Esophagus (tissue), 2 donors: ENCODE measurements at regions not wholly inside any gene's neighbourhood (a gene's known extent, or its start where the extent isn't known, plus 50 kb on each side); places are given as distances from the start of the nearest gene placed in this dataset.

Experiments used
- H3K27ac ChIP-seq, 2 donors: one replicate each; pipeline ENCODE4 v1.5.1; 2013; ENCODE audit warnings: low read depth in 2 of 2, mild to moderate bottlenecking in 2 of 2, inconsistent platforms in 1 of 2, low read length in 1 of 2, moderate library complexity in 1 of 2
- H3K27me3 ChIP-seq, 2 donors: one replicate each; pipeline ENCODE4 v1.6.1; 2013; ENCODE audit warnings: low read length in 2 of 2, control low read depth in 1 of 2, mild to moderate bottlenecking in 1 of 2; ENCODE audit not compliant: insufficient read depth in 2 of 2, control insufficient read depth in 1 of 2
- H3K36me3 ChIP-seq, 2 donors: one replicate each; pipeline ENCODE4 v1.6.1; 2013; ENCODE audit warnings: low read length in 1 of 2; ENCODE audit not compliant: control insufficient read depth in 2 of 2, insufficient read depth in 2 of 2
- H3K4me1 ChIP-seq, 2 donors: one replicate each; pipeline ENCODE4 v1.6.1; 2013; ENCODE audit warnings: low read length in 1 of 2; ENCODE audit not compliant: control insufficient read depth in 2 of 2, insufficient read depth in 2 of 2
- H3K4me3 ChIP-seq, 2 donors: one replicate each; pipeline ENCODE4 v1.5.1; 2013; ENCODE audit warnings: low read length in 2 of 2, mild to moderate bottlenecking in 2 of 2, low read depth in 1 of 2, moderate library complexity in 1 of 2
- H3K9me3 ChIP-seq, 2 donors: one replicate each; pipeline ENCODE4 v1.6.1; 2013; ENCODE audit warnings: mild to moderate bottlenecking in 2 of 2, low read depth in 1 of 2, low read length in 1 of 2, moderate library complexity in 1 of 2; ENCODE audit not compliant: control insufficient read depth in 2 of 2, insufficient read depth in 1 of 2
- WGBS, 2 donors: extraction: QIAGEN DNeasy Blood & Tissue Kit; methylation state at CpG; one replicate each; pipeline ENCODE4 v1.1.7; 2013; 5-methylcytosine and 5-hydroxymethylcytosine counted together
- donor health status: healthy with polysubstance abuse.
- donor health status: Bipolar disorder and iron deficiency.

DNA sequence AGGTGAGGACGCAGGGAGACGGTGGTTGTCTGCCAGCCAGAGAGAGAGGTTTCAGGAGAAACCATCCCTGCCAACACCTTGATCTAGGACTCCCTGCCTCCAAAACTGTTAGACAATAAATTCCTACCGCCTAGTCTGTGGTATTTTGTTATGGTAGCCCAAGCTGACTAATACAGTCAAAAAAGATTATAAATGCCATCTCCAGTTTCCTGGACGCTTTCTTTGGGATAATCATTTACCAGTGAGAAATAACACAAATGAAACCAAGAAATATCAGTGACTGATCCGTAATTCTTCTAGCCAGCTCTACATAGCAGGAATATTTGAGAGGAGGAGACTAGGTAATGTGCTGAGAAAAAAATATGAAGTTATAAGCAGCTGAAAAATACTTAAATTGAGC is 707.8 kb upstream of the LMCD1 start:
- Histone ChIP-seq H3K4me3 (no peak overlapping the region), H3K36me3 (no peaks in the 10 kb centered on the region), H3K27ac (no peak overlapping the region), H3K4me1 (no peaks in the 10 kb centered on the region), H3K27me3 (no peaks in the 10 kb centered on the region), H3K9me3 (no peaks in the 10 kb centered on the region)
- 79 to 85% methylated on average over 5 of the region's 5 CpGs for WGBS, 2 donors

DNA sequence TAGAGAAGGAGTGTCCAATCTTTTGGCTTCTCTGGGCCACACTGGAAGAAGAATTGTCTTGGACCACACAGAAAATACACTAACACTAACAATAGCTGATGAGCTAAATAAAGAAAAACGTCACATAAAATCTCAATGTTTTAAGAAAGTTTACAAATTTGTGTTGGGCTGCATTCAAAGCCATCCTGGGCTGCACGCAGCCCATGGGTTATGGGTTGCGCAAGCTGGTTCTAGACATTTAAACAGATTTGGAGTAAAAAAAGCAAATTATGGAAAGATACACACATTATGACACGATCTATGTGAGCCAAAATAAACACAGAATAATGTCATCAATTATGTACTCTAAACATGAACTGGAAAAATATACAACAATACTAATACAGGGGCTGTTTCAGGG is 703.3 kb upstream of the LMCD1 start:
- H3K27ac ChIP-seq, result no peak overlapping the region
- WGBS, 2 donors, result 49 to 62% methylated on average over 4 of the region's 4 CpGs
- H3K4me3 ChIP-seq, result no peak overlapping the region
- no peaks in the 10 kb centered on the region for H3K4me1 ChIP-seq
- no peaks in the 10 kb centered on the region for H3K27me3 ChIP-seq
- no peaks in the 10 kb centered on the region for H3K36me3 ChIP-seq
- H3K9me3 ChIP-seq, result no peaks in the 10 kb centered on the region

DNA sequence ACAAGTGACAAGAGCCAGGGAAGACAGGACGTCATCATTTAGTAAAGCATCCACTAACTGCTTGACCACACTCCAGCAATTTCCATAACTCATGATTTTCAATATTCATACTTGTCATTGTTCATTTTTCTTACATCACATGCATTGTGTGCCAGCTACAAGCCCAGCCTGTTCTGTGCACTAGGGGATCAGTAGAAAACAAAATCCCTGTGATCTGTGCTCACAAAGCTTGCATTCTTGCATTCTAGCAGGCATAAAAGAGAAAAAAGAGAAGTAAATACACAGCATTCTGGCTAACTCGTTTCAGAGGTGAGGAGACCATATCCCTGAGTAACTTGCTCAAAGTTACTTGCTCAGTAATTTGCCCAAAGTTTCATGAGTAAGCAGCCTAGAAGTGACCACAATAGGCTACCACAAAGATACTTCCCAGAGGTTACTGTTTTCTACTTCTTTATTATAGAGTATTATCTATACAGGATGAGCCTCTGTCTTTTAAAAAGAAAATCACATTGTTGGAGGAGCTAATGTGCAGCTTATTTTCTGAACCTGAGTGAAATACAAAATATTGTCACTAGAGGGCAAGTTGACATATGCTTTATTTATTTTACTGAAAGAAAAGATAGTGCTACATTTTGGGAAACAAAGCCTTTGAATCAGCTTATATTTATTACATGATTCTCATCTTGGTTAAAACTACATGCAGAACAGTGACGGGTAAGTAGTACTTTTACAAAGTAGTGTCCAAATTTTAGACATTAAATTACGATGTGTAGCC is 701.4 kb upstream of the LMCD1 start:
- H3K36me3 ChIP-seq, result no peaks in the 10 kb centered on the region
- H3K27me3 ChIP-seq, result no peaks in the 10 kb centered on the region
- no peaks in the 10 kb centered on the region for H3K4me1 ChIP-seq
- WGBS, 2 donors, result 49 to 51% methylated on average over 4 of the region's 4 CpGs
- no peak overlapping the region for H3K4me3 ChIP-seq
- H3K9me3 ChIP-seq, result no peaks in the 10 kb centered on the region
- H3K27ac ChIP-seq, result no peak overlapping the region

DNA sequence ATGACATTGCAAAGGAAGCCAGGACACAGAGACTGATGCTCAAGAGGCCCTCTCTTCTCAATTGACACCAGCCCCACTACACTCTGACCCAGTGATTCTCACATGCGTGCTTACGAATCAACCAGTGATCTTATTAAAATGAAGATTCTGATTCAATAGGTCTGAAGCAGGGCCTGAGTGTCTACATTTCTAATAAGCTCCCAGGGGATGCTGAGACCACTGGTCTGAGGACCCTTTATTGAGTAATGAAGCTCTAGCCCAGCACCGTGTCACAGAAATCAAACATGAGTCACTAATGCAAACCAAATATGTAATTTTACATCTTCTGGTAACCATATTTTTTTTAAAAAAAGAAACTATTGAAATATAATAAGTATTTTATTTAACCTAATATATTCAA is 689.1 kb upstream of the LMCD1 start:
- no peaks in the 10 kb centered on the region for H3K4me1 ChIP-seq
- WGBS, 2 donors, result 91 to 94% methylated on average over 3 of the region's 3 CpGs
- no peaks in the 10 kb centered on the region for H3K27me3 ChIP-seq
- no peaks in the 10 kb centered on the region for H3K36me3 ChIP-seq
- H3K9me3 ChIP-seq, result no peaks in the 10 kb centered on the region
- no peak overlapping the region for H3K4me3 ChIP-seq
- H3K27ac ChIP-seq, result no peak overlapping the region

DNA sequence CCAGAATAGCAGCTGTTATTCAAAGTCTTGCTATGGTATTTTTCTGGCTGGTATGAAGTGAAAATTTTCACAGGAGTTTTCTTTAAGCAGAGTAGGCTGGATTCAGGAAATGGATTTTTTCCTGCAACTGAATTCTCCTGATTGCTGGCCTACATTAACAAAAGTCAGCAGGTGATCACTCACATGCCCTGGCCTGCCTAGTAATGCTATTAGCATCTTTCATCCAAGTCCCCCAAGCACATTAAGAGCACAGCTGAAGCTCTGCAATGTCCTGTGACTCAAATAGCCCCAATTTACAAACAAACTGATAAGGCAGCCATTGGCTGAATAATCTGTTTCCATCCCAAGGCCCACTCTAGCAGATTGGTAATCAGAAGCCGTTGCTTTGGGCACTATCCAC is 688.3 kb upstream of the LMCD1 start:
- no peaks in the 10 kb centered on the region for H3K9me3 ChIP-seq
- no peak overlapping the region for H3K4me3 ChIP-seq
- H3K27me3 ChIP-seq, result no peaks in the 10 kb centered on the region
- H3K27ac ChIP-seq, result no peak overlapping the region
- H3K4me1 ChIP-seq, result no peaks in the 10 kb centered on the region
- no peaks in the 10 kb centered on the region for H3K36me3 ChIP-seq
- 34 to 64% methylated on average over 1 of the region's 1 CpG for WGBS, 2 donors

DNA sequence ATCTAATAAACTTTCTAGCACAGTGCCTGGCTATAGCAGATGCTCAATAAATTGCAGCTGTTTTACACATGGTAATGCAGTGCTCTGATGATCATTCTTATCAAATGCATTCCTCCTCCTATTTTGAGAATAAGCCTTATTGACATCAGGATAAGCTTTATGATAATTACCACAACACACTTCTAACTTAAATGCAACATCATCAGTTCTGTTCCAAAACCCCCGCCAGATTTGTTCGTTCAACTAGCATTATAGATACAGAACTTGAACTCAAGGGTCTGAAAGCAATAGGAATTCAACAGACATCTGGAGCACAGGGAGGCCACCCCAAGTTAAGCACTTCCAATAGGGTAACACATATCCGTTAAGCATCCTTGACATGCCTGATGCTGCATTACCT is 684.4 kb upstream of the LMCD1 start:
- Histone ChIP-seq H3K27ac (no peak overlapping the region), H3K4me1 (no peaks in the 10 kb centered on the region), H3K27me3 (no peaks in the 10 kb centered on the region), H3K4me3 (no peak overlapping the region), H3K9me3 (no peaks in the 10 kb centered on the region), H3K36me3 (no peaks in the 10 kb centered on the region)
- WGBS, 2 donors, result 94 to 95% methylated on average over 3 of the region's 3 CpGs

DNA sequence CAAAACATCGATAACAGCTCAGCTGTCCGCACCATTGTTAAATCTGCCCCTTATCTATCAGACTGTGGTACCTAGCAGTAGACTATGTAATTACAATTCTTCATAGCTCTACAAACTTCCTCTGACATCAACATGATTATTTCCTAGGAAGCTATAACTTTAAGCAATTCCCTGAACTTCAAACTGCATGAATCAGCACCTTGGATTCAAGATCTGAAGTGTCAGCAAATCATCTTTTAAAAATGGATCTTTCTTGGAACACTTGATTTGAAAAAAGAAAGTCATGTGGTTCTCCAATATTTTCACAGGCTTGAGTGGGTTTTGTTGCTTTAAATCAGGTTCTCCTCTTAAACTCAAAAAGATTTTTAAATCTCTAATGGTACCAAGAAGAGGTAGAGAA is 680.7 kb upstream of the LMCD1 start:
- Histone ChIP-seq H3K36me3 (no peaks in the 10 kb centered on the region), H3K4me3 (no peak overlapping the region), H3K4me1 (no peaks in the 10 kb centered on the region), H3K27ac (no peak overlapping the region), H3K9me3 (peaks cover 10% of the 10 kb centered on the region in 2 donors), H3K27me3 (no peaks in the 10 kb centered on the region)
- 94 to 96% methylated on average over 2 of the region's 2 CpGs for whole genome bisulfite sequencing, 2 donors

DNA sequence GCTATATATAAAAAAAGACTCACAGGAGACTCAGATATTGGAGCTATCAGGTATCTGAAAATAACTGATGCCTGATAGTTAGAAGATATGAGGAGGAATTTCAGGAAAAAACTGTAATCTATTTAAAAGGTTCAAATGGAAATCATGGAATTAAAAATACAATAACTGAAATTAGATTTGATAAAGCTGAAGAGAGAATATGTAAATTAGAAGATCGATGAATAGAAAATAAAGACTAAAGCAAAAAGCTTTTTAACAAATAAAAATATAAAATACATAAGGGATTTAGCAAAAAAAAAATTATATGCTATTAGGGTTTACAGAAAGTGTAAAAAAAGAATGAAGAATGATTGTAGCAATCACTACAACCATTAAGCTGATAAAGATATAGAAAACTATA is 679.8 kb upstream of the LMCD1 start:
- Histone ChIP-seq H3K27me3 (no peaks in the 10 kb centered on the region), H3K27ac (no peak overlapping the region), H3K4me3 (no peak overlapping the region), H3K4me1 (no peaks in the 10 kb centered on the region), H3K9me3 (peaks cover 10% of the 10 kb centered on the region in 2 donors), H3K36me3 (no peaks in the 10 kb centered on the region)
- 91 to 95% methylated on average over 1 of the region's 1 CpG for WGBS, 2 donors

DNA sequence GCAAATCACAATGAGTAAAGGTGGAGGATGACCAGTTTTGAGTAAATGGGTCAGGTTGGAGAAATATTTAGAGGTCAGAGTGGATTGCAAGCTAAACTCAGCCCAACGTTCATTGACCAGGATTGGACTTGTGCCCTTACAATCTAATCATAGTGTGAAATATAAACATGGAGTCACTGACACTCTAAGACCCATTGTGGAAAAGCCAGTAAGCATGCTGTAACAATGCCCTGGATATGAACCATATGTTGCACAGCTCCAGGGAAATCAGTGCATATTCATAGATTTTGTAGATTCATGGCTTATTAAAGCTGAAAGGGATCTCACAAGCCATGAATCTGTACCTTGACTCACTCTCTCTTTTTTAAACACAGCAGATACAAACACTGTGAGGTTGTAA is 660.2 kb upstream of the LMCD1 start:
- H3K36me3 ChIP-seq, result no peaks in the 10 kb centered on the region
- no peak overlapping the region for H3K27ac ChIP-seq
- no peaks in the 10 kb centered on the region for H3K9me3 ChIP-seq
- no peaks in the 10 kb centered on the region for H3K4me1 ChIP-seq
- H3K4me3 ChIP-seq, result no peak overlapping the region
- H3K27me3 ChIP-seq, result no peaks in the 10 kb centered on the region
- 21 to 33% methylated on average over 1 of the region's 1 CpG for WGBS, 2 donors

DNA sequence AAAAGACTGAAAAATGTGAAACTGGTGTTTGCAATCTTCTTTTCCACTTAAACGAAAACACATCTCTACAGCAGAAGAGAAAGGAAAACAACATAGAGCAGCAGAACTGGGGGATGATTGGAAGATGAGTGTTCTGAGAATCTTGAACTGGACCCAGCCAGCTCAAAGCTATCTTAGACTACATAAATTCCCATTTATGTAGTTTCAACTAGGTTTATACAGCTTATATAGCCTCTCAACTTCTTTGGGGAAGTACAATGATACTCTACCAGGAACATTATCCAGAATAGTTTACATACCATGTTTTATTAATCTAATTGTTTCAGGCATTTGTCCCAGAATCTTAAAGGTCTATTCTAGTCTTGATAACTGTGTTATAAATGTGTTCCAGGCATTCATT is 658.2 kb upstream of the LMCD1 start:
- H3K27me3 ChIP-seq, result no peaks in the 10 kb centered on the region
- WGBS, 2 donors, result 56 to 68% methylated on average over 1 of the region's 1 CpG

More for the DNA sequence above, 658.2 kb upstream of the LMCD1 start:
- H3K27ac ChIP-seq, result no peak overlapping the region
- H3K9me3 ChIP-seq, result no peaks in the 10 kb centered on the region
- no peaks in the 10 kb centered on the region for H3K36me3 ChIP-seq
- no peak overlapping the region for H3K4me3 ChIP-seq
- no peaks in the 10 kb centered on the region for H3K4me1 ChIP-seq
